ENCODE measurements at regions not wholly inside any gene's neighbourhood (a gene's known extent, or its start where the extent isn't known, plus 50 kb on each side); places are given as distances from the start of the nearest gene placed in this dataset.
"Not testable (repeated sequence)": the region's sequence is repeated elsewhere in the genome, so short reads cannot be mapped to it uniquely, and the experiment has no call there.

DNA sequence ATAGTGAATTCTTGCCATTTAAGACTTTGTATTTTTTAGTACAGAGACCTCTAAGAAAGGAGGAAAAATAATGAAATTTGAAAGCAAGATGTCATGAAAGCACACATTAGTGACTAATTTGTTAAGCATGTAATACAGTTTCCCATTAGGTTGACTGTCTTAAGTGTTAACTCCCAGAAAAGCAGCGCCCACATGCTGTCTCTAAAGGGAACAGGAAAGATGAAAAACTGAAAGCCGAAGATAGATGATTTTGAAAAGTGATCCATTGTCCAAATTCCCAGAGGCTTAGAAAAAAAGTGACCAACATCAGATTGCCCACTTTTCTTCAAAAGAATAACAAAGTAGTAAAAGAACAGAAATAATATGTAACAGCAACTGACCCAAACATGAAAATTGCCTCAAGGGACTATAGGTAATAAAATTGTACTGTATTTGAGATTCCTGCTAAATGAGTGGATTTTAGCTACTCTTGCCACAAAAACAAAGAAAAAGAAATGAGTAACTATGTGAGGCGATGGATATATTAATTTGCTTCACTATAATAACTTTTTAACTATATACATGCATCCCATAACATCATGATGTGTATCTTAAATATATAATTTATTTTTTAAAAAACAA lies 83.2 kb upstream of the OGFRL1 start:
- no peak for DNase-seq

DNA sequence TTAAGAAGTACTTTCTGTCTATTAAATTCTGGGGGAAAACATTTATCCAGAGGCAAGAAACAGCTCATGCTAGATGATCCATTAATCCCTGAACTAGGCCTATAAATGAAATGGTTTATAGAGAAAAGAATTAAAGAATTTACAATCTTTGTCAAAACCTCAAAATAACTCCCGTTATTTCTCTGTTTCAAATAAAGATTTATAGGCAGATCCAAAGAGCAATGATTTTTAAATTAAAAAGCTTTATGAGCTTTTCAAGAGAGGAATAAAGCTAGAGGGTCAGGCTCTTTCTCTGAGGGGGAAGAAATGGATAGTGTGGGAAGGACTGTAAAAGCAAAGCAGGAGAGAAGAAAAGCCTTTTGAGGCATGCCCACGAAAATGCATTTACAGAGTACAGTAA lies 82.5 kb upstream of the OGFRL1 start:
- DNase-seq, result no peak

DNA sequence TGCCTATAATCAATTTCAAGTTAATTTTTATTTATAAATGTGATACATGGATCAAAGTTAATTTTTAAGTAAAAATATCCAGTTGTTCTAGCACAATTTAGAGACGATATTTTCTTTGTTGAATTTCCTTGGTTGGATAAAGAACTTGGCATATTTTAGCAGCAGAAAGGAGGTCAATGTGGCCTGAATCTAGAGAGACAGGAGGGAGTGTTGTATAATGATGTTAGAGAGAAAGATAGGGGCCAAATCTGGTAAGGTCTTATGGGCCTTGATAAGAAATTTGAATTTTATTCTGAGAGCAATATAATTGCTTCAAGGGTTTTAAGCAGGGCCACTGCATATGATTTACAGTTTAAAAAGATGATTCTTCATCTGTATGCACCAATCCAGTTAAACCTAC lies 79.4 kb upstream of the OGFRL1 start:
- no peak for DNase-seq

DNA sequence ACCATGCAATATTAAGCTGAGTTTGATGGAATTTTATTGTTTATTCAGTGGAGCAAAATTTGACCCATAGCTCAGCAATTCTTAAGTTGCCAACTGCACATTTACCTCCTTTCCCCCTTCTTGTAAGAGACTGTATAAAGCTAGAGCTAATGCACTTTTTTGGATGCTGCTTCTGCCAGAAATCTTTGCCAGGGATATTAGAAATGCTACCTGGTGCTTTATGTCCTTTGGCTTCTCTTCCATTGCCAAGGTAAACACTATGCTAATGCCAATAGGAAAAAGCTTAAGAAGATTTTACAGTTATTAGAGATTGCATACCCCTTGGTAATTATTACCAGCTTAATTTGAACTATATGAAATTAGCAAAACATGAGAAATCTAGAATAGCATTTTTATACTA lies 79.0 kb upstream of the OGFRL1 start:
- DNase-seq, result no peak

DNA sequence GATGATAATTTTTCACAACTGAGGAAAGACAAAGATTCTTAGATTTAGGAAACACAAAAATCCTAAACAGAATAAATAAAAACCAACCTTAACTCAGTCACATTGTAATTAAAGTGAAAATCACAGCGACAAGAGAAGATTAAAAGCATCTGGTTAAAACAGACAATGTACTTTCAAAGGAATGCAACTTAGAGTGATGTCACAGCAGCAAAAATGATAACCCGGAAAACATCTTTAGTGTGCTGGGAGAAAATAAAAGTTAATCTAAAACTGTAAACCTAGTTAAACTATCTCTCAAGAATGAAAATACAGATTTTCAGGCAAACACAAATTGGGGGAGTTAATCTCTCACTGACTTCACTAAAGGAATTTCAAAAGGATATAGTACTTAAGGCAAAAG lies 76.8 kb upstream of the OGFRL1 start:
- no peak for DNase-seq

DNA sequence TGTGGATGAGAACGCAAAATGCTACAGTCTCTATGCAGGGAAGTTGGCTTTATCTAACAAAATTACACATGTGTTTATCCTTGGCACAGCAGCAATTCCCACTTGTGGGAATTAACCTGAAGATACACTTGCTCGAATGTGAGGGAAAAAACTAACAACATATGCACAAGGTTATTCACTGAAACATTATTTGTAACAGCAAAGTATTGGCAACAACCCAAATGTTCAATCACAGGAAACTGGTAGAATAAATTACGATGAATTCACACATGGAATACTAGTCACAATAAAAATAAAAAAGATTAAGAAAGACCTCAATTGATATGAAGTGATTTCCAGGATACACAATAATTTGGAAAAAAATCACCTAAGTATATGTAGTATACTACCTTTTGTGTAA lies 68.1 kb upstream of the OGFRL1 start:
- DNase-seq, result no peak

DNA sequence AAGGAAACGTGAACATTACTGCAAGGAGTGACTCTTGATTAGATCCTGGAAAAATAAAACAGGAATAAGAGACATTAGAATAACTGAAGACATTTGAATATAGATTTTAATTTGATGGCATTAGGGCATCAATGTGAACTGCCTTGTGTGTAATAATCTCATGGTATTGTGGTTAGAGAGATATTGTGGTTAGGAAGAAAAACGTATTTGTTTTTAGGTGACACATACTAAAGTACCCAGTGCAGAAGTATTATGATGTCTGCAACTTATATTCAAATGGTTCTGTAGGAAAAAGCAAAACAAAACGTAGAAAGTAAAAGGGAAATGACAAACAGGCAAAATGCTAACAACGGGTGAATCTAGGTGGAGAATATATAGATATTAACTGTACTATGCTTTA lies 65.9 kb upstream of the OGFRL1 start:
- DNase-seq, result no peak

DNA sequence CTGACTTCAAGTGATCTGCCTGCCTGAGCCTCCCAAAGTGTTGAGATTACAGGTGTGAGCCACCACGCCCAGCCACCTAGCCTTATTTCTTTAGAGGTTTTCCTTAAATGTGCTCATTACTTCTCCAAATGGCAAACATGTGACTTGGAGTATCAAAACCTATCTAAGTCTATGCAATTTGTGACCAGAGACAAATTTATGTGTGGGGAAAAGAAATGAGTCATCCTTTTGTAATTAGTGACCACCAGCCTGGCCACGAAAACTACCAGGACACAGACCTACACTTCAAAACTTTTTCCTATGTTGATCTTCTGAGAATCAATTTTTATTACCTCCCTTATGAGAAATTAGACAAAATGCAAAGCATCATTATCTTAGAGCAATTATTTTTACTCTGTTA lies 64.6 kb upstream of the OGFRL1 start:
- DNase-seq, result no peak

DNA sequence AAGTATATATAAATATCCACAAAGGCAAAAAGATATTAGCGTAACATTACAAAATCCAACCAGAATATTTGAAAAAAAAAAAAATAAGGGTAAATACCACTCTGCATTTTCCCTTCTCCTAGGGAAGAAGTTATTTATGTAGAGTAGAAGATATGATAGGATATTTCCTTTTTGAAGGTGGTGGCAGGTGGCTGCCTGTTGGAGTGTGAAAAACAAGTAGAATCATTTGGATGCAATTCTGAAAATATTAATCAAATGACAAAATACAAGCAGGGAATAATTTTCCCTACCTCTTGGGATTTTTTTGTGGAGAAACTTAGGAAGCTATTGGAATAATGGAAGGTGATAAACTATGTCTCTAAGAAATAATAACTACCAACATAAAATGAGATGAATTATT lies 62.5 kb upstream of the OGFRL1 start:
- no peak for DNase-seq

DNA sequence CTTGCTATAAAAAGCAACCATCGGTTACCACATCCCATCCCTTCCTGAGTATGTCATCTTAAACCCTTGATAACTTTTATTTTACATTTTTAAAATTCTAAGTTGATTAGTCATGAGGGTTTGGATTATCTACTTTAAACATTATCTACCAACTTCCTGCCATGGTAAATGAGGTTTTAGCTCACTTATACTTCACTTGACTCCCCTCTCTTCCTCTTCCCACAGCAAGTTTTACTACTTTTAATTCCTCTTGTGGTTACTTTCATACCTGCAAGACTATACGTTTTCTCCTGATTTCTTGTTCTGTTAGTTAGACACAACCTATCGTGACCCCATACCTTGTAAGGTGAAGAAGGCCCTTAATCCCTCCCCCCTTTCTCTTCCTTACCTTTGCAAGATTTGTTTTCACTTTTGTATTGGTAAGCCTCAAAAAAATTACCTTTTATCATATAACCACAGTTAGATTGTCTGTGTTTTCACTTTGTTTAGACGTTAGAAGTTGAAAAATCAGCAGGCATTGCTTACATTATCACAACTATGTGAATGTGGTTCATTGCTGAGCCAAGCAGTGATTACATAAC lies 60.1 kb upstream of the OGFRL1 start:
- DNase-seq, result no peak

DNA sequence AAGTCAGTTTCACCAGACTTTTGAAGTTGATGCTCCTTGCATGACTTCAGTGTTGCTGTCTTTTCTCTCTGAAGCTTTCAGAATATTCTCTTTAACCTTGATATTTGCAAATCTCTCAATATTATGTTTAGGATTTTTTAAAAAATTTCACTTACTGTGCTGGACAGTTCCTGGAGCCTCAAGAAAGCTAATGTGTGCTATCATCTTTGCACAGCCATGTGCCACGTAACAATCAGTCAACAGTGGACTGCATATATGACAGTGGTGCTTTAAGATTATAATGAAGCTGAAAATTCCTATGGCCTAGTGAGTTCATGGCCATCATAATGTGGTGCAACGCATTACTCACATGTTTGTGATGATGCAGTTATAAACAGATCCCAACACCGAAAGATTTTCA lies 59.1 kb upstream of the OGFRL1 start:
- DNase-seq, result no peak

DNA sequence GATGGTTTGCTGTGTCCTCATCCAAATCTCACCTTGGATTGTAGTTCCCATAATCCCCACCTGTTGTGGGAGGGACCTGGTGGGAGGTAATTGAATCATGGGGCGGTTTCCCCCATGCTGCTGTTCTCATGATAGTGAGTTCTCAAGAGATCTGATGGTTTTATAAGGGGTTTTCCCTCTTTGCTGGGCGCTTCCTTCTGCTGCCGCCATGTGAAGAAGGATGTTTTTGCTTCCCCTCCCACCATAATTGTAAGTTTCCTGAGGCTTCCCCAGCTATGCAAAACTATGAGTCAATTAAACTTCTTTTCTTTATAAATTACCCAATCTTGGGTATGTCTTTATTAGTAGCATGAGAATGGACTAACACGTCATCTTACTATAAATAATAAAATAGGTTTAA lies 55.7 kb upstream of the OGFRL1 start:
- not testable (repeated sequence) for DNase-seq

DNA sequence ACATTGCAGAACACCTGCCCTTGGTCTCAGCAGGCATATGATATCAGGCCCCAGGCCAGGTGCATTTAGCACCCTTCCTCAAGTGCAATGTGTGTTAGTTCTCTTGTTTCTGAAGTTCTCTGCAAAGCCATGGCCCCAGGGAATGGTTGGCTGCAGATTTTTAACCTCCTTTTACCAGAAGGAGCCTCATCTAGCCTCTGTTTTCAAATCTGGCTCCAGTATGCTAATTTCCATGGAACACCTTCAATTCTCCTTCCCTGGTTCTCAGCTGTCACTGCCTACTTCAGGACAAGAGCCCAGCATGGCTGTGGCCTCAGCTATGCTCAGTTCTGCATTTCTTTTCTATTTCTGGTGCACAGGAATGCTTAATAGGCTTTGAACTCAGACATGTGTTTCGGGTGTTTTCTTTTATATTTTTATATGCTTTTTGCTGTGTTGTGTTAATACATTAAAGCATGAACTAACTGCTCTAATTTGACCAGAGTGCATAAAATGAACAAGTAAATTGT lies 51.6 kb upstream of the OGFRL1 start:
- DNase-seq, result no peak

DNA sequence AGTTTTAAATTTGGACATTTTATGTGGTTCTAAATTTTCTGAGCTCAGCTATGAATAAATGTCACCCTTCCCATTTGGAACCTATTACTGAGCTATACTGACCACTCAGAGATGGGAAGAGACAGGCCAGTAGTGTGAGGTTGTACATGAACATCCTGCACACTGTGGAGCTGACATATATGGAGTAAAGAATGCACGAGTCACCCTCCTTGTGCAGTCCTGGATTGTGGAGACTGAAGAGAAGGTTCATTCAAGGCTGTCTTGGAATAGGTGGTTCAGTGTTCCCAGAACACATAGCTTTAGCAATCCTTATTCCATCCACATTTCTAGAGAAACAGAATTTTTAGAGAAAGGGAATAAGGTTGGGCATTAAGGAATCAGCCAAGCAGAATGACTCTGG lies 50.3 kb upstream of the OGFRL1 start:
- no peak for DNase-seq

All from left hindlimb (tissue), 1 donor.